Epithelial cell of proximal tubule (primary cell): ENCODE measurements at regions not wholly inside any gene's neighbourhood (a gene's known extent, or its start where the extent isn't known, plus 50 kb on each side); places are given as distances from the start of the nearest gene placed in this dataset.
"Not testable (repeated sequence)": the region's sequence is repeated elsewhere in the genome, so short reads cannot be mapped to it uniquely, and the experiment has no call there.

Source experiments
- DNase-seq: peaks from one replicate; pipeline ENCODE4 v3.0.0-alpha.2; 2011; ENCODE audit warnings: low read depth
- H3K4me3 ChIP-seq: 2 replicates; pipeline ENCODE4 v1.5.1; 2011; ENCODE audit warnings: low read depth, mild to moderate bottlenecking, low read length
- CTCF ChIP-seq: conservative IDR thresholded peaks from 2 replicates; pipeline ENCODE4 v1.5.1; 2012; ENCODE audit warnings: low read depth, mild to moderate bottlenecking, low read length

- no peak for DNase-seq
- no peak for TF ChIP-seq CTCF
- H3K4me3 ChIP-seq, result no peak overlapping the region
Measured at GRCh38 chr7:101753316-101753715, 64.1 kb upstream of the CUX1 start.

GRCh38 chr7:101754424-101755159 lies 62.8 kb upstream of the CUX1 start:
- no peak for TF ChIP-seq CTCF
- DNase-seq, result peak; percentile 7
- H3K4me3 ChIP-seq, result peak overlapping the region; percentile 63

GRCh38 chr7:101757879-101758278 lies 59.5 kb upstream of the CUX1 start:
- DNase-seq, result no peak
- no peak for TF ChIP-seq CTCF
- H3K4me3 ChIP-seq, result no peak overlapping the region

DNA sequence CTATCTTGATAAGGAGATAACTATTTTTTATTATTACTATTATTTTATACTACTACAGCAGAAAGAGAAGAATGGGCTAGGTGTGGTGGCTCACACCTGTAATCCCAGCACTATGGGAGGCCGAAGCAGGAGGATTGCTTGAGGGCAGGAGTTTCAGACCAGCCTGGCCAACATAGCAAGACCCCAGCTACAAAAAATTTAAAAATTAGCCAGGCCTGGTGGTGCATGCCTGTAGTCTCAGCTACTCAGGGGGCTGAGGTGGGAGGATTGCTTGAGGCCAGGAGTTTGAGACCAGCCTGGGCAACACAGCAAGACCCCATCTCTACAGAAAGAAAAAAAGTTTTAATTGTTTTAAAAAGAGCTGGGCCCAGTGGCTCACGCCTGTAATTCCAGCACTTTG lies 58.9 kb upstream of the CUX1 start:
- DNase-seq, H3K4me3 ChIP-seq: not testable (repeated sequence)

GRCh38 chr7:101764221-101764620 lies 53.2 kb upstream of the CUX1 start:
- no peak overlapping the region for H3K4me3 ChIP-seq
- no peak for TF ChIP-seq CTCF
- no peak for DNase-seq

GRCh38 chr7:101767544-101767943 lies 49.9 kb upstream of the CUX1 start:
- no peak for TF ChIP-seq CTCF
- H3K4me3 ChIP-seq, result no peak overlapping the region
- no peak for DNase-seq
